Effector memory CD8-positive, alpha-beta T cell (primary cell): ENCODE measurements at regions not wholly inside any gene's neighbourhood (a gene's known extent, or its start where the extent isn't known, plus 50 kb on each side); places are given as distances from the start of the nearest gene placed in this dataset.
A peak's percentile ranks its signal among the peaks of the same experiment; 100 is the strongest.

Experiments
- ATAC-seq: fragments of 150-1000 bp; cut with Tn5 transposase; replicated peaks from 2 replicates; pipeline ENCODE4 v1.10.0; 2021; ENCODE audit warnings: mild to moderate bottlenecking, moderate library complexity
- DNase-seq, 3 experiments: peaks; one replicate each; pipeline ENCODE4 v3.0.0; 2021
- H3K27ac Mint-ChIP-seq, 2 donors: one replicate each; pipeline ENCODE4 v1.8.0; 2022; ENCODE audit warnings: mild to moderate bottlenecking in 2 of 2, mixed read lengths in 2 of 2, moderate library complexity in 2 of 2
- H3K27me3 Mint-ChIP-seq, 2 donors: one replicate each; pipeline ENCODE4 v1.8.0; 2022; ENCODE audit warnings: mixed read lengths in 2 of 2
- H3K36me3 Mint-ChIP-seq: one replicate; pipeline ENCODE4 v1.8.0; 2022; ENCODE audit warnings: mild to moderate bottlenecking, moderate library complexity, mixed read lengths; ENCODE audit not compliant: insufficient read depth
- H3K4me1 Mint-ChIP-seq, 2 donors: one replicate each; pipeline ENCODE4 v1.8.0; 2022; ENCODE audit warnings: low read depth in 2 of 2, mixed read lengths in 2 of 2
- H3K4me3 Mint-ChIP-seq, 2 donors: one replicate each; pipeline ENCODE4 v1.8.0; 2022; ENCODE audit warnings: mild to moderate bottlenecking in 2 of 2, mixed read lengths in 2 of 2, moderate library complexity in 2 of 2
- H3K9me3 Mint-ChIP-seq, 2 donors: one replicate each; pipeline ENCODE4 v1.8.0; 2022; ENCODE audit warnings: mixed read lengths in 2 of 2

GRCh38 chr6:6842291-6842690 lies 253.8 kb downstream of the LY86 start:
- no peaks in the 10 kb centered on the region for H3K36me3 Mint-ChIP-seq
- H3K27me3 Mint-ChIP-seq: peaks cover 31 to 46% of the 10 kb centered on the region in 2 donors

GRCh38 chr6:6843057-6843627 lies 254.6 kb downstream of the LY86 start:
- DNase-seq (no peak), ATAC-seq (no peak)
- Mint-ChIP-seq H3K27me3 (peaks cover 33 to 41% of the 10 kb centered on the region in 2 donors), H3K27ac (no peak overlapping the region), H3K9me3 (peaks cover 5 to 10% of the 10 kb centered on the region in 2 donors), H3K36me3 (no peaks in the 10 kb centered on the region), H3K4me3 (no peak overlapping the region), H3K4me1 (no peaks in the 10 kb centered on the region)

More at GRCh38 chr6:6842291-6842690, 253.8 kb downstream of the LY86 start:
- H3K9me3 Mint-ChIP-seq: peaks cover 5 to 10% of the 10 kb centered on the region in 2 donors
- H3K27ac Mint-ChIP-seq: no peak overlapping the region
- H3K4me1 Mint-ChIP-seq: no peaks in the 10 kb centered on the region
- H3K4me3 Mint-ChIP-seq: no peak overlapping the region
- ATAC-seq (no peak), DNase-seq (no peak)

GRCh38 chr6:6843777-6844176 lies 255.3 kb downstream of the LY86 start:
- ATAC-seq: no peak
- peaks cover 5 to 10% of the 10 kb centered on the region in 2 donors for H3K9me3 Mint-ChIP-seq
- no peak overlapping the region for H3K27ac Mint-ChIP-seq
- no peaks in the 10 kb centered on the region for H3K4me1 Mint-ChIP-seq
- no peaks in the 10 kb centered on the region for H3K36me3 Mint-ChIP-seq
- DNase-seq: no peak
- no peak overlapping the region for H3K4me3 Mint-ChIP-seq
- peaks cover 34 to 47% of the 10 kb centered on the region in 2 donors for H3K27me3 Mint-ChIP-seq

GRCh38 chr6:6844530-6844929 lies 256.0 kb downstream of the LY86 start:
- Mint-ChIP-seq H3K4me3 (no peak overlapping the region), H3K36me3 (peaks cover 3% of the 10 kb centered on the region)

GRCh38 chr6:6845603-6846002 lies 257.1 kb downstream of the LY86 start:
- Mint-ChIP-seq H3K36me3 (peaks cover 3% of the 10 kb centered on the region), H3K4me3 (no peak overlapping the region), H3K27ac (no peak overlapping the region), H3K4me1 (no peaks in the 10 kb centered on the region), H3K27me3 (peaks cover 36 to 46% of the 10 kb centered on the region in 2 donors), H3K9me3 (peaks cover 5 to 10% of the 10 kb centered on the region in 2 donors)
- DNase-seq: no peak
- no peak for ATAC-seq

More at GRCh38 chr6:6844530-6844929, 256.0 kb downstream of the LY86 start:
- Mint-ChIP-seq H3K4me1 (no peaks in the 10 kb centered on the region), H3K9me3 (peaks cover 5 to 10% of the 10 kb centered on the region in 2 donors), H3K27ac (no peak overlapping the region), H3K27me3 (peaks cover 34 to 44% of the 10 kb centered on the region in 2 donors)
- DNase-seq: no peak
- ATAC-seq: no peak

GRCh38 chr6:6847591-6847990 lies 259.1 kb downstream of the LY86 start:
- H3K27ac Mint-ChIP-seq: no peak overlapping the region
- peaks cover 29 to 34% of the 10 kb centered on the region in 2 donors for H3K27me3 Mint-ChIP-seq
- ATAC-seq (no peak), DNase-seq (no peak)
- no peaks in the 10 kb centered on the region for H3K4me1 Mint-ChIP-seq
- peaks cover 3% of the 10 kb centered on the region for H3K36me3 Mint-ChIP-seq
- peaks cover 5 to 10% of the 10 kb centered on the region in 2 donors for H3K9me3 Mint-ChIP-seq
- no peak overlapping the region for H3K4me3 Mint-ChIP-seq

- Mint-ChIP-seq H3K27ac (peak overlapping the region in 1 of 2 donors; percentile 47), H3K36me3 (peaks cover 3% of the 10 kb centered on the region)
These were observed 256.5 kb upstream of the RREB1 start for GRCh38 chr6:6851059-6851948.

GRCh38 chr6:6851949-6852261 lies 255.9 kb upstream of the RREB1 start:
- Mint-ChIP-seq H3K9me3 (no peaks in the 10 kb centered on the region), H3K27ac (no peak overlapping the region), H3K27me3 (peaks cover 38 to 65% of the 10 kb centered on the region in 2 donors), H3K4me3 (no peak overlapping the region), H3K36me3 (peaks cover 3% of the 10 kb centered on the region), H3K4me1 (peaks cover 9 to 10% of the 10 kb centered on the region in 2 donors)
- DNase-seq (no peak), ATAC-seq (no peak)

More at GRCh38 chr6:6851059-6851948, 256.5 kb upstream of the RREB1 start:
- peaks cover 35 to 59% of the 10 kb centered on the region in 2 donors for H3K27me3 Mint-ChIP-seq
- no peak for ATAC-seq
- H3K4me3 Mint-ChIP-seq: no peak overlapping the region
- H3K4me1 Mint-ChIP-seq: peaks cover 4% of the 10 kb centered on the region in 2 donors
- no peak for DNase-seq
- peaks cover 0 to under 1% of the 10 kb centered on the region in 2 donors for H3K9me3 Mint-ChIP-seq

GRCh38 chr6:6856538-6857523 lies 250.9 kb upstream of the RREB1 start:
- Mint-ChIP-seq H3K27me3 (peaks cover 44 to 69% of the 10 kb centered on the region in 2 donors), H3K4me1 (peaks cover 9 to 14% of the 10 kb centered on the region in 2 donors), H3K9me3 (no peaks in the 10 kb centered on the region), H3K36me3 (no peaks in the 10 kb centered on the region), H3K4me3 (peak overlapping the region in 1 of 2 donors; percentile 26), H3K27ac (no peak overlapping the region)
- ATAC-seq: peak; percentile 58
- DNase-seq: no peak

GRCh38 chr6:6857528-6857927 lies 250.2 kb upstream of the RREB1 start:
- H3K36me3 Mint-ChIP-seq: no peaks in the 10 kb centered on the region
- H3K4me3 Mint-ChIP-seq: no peak overlapping the region
- DNase-seq: no peak
- H3K27ac Mint-ChIP-seq: no peak overlapping the region
- H3K27me3 Mint-ChIP-seq: peaks cover 50 to 76% of the 10 kb centered on the region in 2 donors
- peaks cover 9 to 14% of the 10 kb centered on the region in 2 donors for H3K4me1 Mint-ChIP-seq
- no peak for ATAC-seq
- H3K9me3 Mint-ChIP-seq: no peaks in the 10 kb centered on the region

- H3K36me3 Mint-ChIP-seq: no peaks in the 10 kb centered on the region
- no peak for DNase-seq
- H3K4me1 Mint-ChIP-seq: peaks cover 9 to 14% of the 10 kb centered on the region in 2 donors
- H3K27me3 Mint-ChIP-seq: peaks cover 50 to 80% of the 10 kb centered on the region in 2 donors
- H3K4me3 Mint-ChIP-seq: no peak overlapping the region
- no peak for ATAC-seq
- no peaks in the 10 kb centered on the region for H3K9me3 Mint-ChIP-seq
- no peak overlapping the region for H3K27ac Mint-ChIP-seq
These were observed 249.2 kb upstream of the RREB1 start for GRCh38 chr6:6858533-6858982.

GRCh38 chr6:6859105-6859504 lies 248.7 kb upstream of the RREB1 start:
- H3K27ac Mint-ChIP-seq: no peak overlapping the region
- no peak overlapping the region for H3K4me3 Mint-ChIP-seq
- peaks cover 53 to 80% of the 10 kb centered on the region in 2 donors for H3K27me3 Mint-ChIP-seq
- H3K4me1 Mint-ChIP-seq: peaks cover 9 to 14% of the 10 kb centered on the region in 2 donors
- no peak for ATAC-seq
- H3K9me3 Mint-ChIP-seq: no peaks in the 10 kb centered on the region
- H3K36me3 Mint-ChIP-seq: no peaks in the 10 kb centered on the region
- DNase-seq: no peak

GRCh38 chr6:6859722-6860121 lies 248.0 kb upstream of the RREB1 start:
- Mint-ChIP-seq H3K36me3 (no peaks in the 10 kb centered on the region), H3K27me3 (peaks cover 56 to 78% of the 10 kb centered on the region in 2 donors), H3K4me1 (peaks cover 9 to 14% of the 10 kb centered on the region in 2 donors), H3K4me3 (no peak overlapping the region), H3K9me3 (no peaks in the 10 kb centered on the region), H3K27ac (no peak overlapping the region)
- no peak for ATAC-seq
- no peak for DNase-seq
